Ureter (tissue), 1 donor: ENCODE measurements at regions not wholly inside any gene's neighbourhood (a gene's known extent, or its start where the extent isn't known, plus 50 kb on each side); places are given as distances from the start of the nearest gene placed in this dataset.

Experiments used
- DNase-seq: peaks from one replicate; pipeline ENCODE4 v3.0.0-alpha.2; 2020; ENCODE audit warnings: low spot score
- donor health status: DM: yes; HTN: yes; CAD: no.

DNA sequence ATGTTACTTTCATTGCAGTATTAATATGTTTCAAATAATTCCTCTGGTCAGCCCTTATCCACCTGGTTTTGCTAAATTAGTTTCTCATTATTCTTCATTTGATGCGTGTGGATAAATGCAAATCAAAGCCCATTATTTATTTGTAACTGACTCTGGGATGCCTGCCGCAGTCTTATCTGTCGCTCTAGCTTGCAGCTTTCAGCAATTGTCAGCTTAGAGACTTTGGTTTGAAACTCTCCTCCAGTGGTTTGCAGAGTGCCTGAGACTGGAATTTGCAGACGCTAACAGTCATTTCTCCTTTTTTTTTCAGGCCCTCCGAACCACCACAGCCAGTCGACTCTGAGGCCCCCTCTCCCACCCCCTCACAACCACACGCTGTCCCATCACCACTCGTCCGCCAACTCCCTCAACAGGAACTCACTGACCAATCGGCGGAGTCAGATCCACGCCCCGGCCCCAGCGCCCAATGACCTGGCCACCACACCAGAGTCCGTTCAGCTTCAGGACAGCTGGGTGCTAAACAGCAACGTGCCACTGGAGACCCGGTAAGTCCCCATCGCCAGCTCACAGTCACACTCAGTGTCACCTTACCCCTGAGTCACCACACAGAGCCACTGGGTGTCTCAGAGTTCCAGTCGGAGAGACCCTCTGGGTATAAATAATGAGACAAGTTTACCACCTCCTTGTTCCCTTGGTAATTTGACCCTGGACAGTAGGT, 339.0 kb upstream of the WWC1 start:
- DNase-seq: no peak

GRCh38 chr5:167953151-167953798, 338.2 kb upstream of the WWC1 start:
- DNase-seq: no peak

DNA sequence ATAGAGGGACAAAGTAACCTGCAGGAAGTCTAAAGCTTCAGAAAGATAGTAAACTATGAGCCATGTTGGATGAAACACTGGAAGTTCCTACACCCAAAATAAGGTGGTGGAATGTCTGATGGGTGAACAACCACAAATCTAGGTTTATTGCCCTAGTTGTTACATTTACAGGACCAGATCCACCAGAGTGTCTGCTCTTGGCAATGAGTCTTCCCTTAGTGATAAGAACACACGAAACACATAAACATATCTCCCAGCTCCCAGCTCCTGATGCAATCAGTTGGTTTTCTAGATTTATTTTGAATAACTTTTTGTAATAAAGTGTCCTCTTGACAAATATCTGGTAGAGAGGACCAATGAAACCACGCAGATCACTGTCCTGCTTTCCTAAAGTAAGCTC, 329.7 kb upstream of the WWC1 start:
- no peak for DNase-seq

GRCh38 chr5:167964529-167964928, 326.9 kb upstream of the WWC1 start:
- no peak for DNase-seq

GRCh38 chr5:167965710-167966109, 325.7 kb upstream of the WWC1 start:
- DNase-seq: no peak

DNA sequence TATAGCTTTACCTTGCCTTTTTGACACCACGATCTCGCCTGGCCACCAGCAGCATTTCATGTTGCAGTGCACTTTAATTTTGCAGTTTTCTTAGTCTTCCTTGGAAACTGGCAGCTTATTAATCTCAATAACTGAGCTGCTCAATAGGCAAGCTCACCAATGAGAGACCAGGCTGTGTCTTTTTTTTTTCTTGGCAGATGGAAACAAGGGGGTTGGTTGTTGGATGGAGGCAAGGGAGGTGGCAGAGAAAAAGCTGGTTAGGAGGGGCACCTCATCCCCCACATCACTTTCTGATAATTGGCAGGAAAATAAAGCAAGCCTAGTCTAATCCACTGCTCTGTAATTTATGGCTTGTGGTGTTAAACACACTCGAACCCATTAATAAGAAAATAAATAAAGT, 324.5 kb upstream of the WWC1 start:
- no peak for DNase-seq

DNA sequence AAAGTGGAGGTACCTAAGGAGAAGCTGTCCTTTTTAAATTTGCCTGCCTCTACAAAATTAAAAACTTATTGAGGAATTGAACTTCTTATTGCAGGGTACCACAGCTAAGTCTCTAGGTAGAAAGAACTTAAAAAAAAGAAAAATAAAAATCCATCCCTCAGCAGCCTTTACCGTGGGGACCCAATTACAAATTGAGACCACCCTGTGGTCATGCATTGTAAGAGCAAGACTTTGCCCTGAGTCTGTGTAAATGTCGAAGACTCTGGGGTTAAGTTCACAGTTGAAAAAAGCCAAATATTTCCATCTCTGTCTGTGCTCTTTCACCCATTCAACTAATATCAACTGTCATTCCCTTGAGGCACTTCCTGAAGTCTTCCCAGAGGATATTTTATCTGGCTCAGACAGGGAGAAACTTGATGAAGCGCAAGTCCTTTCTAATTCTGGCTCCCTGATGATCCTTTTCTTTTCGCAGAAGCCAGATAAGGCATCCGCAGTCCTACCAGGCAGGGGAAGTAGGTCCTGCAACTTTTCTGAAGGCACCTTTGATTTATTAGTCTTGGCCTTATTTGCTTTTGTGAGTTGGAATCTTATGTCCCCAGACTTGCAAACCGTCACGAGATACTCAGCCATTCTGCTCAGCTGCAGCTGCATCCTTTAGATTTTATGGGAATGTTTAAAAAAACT, 323.8 kb upstream of the WWC1 start:
- no peak for DNase-seq

GRCh38 chr5:167968837-167969236, 322.6 kb upstream of the WWC1 start:
- no peak for DNase-seq

GRCh38 chr5:167969998-167970397, 321.4 kb upstream of the WWC1 start:
- no peak for DNase-seq

- DNase-seq: no peak
Measured at GRCh38 chr5:167971706-167972105, 319.7 kb upstream of the WWC1 start.

GRCh38 chr5:167973126-167973525, 318.3 kb upstream of the WWC1 start:
- DNase-seq: no peak

DNA sequence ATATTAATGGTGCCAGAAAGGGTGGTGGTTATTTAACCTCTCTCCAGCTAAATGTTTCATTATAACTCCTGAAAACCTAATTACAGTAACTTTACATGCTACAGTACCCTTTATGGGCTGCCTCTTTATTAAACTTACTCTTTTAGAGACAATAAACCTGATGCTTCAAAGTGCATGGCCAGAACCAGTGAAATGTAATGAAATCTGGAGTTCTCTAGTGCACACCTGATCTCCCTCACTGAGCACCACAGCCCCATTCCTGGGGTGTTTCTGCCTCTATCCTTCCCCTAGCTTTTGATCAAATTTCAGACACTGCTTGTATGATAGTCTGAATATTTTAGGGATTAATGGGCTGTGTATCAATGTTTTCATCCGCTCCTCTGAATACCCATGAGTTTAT, 306.5 kb upstream of the WWC1 start:
- no peak for DNase-seq

DNA sequence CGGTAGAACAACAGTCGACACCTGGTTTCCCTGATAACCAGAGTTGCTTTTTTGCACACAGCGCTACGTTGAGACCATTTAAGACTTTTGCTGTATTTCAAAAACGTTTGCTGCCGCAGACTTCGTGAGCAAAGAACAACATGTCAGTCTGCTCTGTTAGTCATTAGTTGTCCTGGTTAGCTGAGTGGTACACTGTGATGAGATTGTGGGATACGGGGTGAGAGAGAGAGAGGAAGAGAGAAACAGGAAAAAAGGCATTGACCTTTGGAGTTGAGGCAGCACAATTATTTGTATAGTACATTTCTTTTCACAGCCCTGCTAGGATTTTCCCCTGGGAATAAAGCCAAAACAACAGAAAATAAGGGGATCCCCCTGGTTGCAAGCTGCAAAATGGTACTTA, 306.1 kb upstream of the WWC1 start:
- DNase-seq: no peak

DNA sequence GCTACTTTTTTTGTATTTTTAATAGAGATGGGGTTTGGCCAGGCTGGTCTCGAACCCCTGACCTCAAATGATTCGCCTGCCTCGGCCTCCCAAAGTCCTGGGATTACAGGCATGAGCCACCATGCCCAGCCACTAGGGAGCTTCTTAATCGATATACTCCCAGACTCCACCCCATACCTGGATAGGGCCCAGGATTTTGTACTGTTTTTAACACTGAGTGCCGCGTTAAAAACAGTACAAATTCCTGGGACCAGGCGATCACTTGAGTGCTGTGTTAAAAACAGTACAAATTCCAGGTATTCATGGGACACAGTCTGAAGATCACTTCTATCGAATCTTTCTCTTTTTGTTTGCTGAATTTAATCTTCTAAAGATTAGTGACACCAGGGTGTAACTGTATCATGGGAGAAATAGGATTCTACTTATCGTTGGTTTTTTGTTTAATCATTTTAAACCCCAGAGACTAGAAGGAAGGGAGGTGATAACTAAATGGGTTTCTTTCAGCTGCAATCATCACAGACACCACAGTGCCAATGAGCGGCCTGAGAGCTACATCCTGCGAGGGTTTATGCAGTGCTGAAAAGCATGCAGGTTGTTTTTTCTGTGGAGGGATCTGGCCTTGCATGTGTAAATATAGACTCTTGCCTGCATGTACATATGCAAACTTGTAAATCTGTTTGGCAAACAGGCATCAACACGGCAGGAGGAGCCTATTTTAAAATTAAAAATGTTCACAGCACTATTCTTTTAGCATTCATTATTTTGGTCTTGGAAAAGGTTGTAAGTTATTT, 303.8 kb upstream of the WWC1 start:
- DNase-seq: no peak

DNA sequence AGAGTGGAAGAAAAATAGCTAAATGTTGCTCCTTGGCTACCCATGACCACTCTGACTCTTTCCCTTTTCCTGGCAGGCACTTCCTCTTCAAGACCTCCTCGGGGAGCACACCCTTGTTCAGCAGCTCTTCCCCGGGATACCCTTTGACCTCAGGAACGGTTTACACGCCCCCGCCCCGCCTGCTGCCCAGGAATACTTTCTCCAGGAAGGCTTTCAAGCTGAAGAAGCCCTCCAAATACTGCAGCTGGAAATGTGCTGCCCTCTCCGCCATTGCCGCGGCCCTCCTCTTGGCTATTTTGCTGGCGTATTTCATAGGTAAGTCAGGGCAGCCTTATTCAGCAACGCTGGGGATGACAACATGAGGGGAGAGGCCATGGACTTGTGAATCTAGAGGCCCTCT, 298.6 kb upstream of the WWC1 start:
- DNase-seq: no peak

DNA sequence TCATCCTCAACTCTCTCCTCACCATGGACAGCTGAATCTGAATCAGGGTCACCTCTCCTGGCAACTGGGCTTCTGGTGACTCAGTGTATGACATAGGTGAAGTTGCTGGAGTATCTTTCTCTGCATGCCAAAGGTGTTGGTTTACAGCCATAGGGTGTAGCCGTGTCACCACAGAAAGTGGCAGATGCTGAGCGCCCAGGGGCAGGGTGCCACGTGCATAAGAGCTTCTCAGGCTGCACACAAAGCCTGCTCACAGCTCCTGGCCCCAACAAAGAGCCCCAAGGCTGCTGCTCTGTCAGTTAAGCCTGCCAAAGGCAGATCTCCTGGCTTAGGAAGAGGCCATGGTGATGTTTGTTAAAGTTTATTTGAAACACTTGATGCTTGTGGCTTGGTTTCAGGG, 297.7 kb upstream of the WWC1 start:
- no peak for DNase-seq

- DNase-seq: no peak
Measured at GRCh38 chr5:167995844-167996425, 295.5 kb upstream of the WWC1 start.

- no peak for DNase-seq
Measured at GRCh38 chr5:167998148-167998767, 293.2 kb upstream of the WWC1 start.

GRCh38 chr5:167999182-167999581, 292.3 kb upstream of the WWC1 start:
- no peak for DNase-seq

GRCh38 chr5:168001318-168001717, 290.1 kb upstream of the WWC1 start:
- no peak for DNase-seq

DNA sequence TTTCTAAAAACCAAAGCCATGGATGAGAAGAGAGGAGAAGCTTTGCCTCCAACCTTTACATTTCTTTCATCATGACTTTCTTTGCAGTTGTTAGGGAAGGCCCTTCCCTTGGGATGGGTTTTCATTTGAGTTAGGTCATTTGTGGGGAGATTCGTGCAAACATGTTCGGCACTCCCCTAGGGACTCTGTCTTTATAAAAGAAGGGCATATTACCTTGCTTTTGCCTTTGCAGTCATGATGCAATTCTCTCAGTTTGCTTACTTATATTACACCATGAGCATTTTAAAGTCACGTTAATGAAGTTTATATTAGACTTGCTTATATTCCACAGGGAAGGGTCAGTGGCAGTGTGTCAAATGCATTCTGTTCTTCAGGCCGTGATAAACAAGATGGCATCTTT, 289.3 kb upstream of the WWC1 start:
- no peak for DNase-seq

DNA sequence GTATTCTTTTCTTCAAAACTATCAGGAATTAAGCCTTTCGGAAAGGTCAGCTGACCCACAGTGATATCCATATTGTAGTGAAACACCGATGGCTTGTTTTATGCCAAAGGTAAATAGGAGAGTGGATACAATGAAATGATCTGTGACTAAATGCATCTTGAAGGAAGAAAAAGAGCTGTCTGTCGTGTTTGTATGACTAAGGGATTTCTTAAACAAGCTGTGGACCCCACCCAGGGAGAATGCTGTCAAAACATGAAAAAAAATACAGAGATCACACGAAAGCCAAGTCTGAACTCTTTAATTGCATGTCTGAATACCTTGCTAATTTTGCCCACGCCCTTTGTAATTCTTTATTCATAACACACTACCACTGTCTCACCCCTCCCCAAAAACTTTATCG, 286.4 kb upstream of the WWC1 start:
- no peak for DNase-seq
